ENCODE measurements at regions not wholly inside any gene's neighbourhood (a gene's known extent, or its start where the extent isn't known, plus 50 kb on each side); places are given as distances from the start of the nearest gene placed in this dataset.

DNA sequence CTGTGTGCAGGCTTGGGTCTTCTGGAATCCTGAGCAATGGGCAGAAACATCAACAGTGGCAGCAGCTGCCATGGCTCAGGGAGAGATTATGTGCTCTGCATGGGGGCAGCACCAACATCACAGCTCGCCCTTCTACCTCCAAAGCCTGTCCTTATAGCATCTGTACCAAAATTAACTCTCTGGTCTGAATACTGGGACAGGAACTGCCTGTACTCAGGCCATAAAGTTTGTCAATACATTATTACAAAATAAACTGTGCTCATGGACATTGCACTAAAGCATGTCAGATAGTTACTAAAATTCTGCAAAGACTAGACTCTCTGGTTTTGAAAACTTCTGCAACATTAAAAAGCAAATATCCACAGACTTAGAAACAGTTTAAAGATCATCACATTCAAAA lies 91.6 kb downstream of the ZC3H11B start:
- Histone ChIP-seq H3K4me1 (ENCODE audit: insufficient read depth, low read length, poor library complexity, severe bottlenecking) (no peaks in the 10 kb centered on the region), H3K27ac (ENCODE audit: low read depth, low read length, poor library complexity, severe bottlenecking) (no peak overlapping the region), H3K4me3 (ENCODE audit: low read depth, low read length, poor library complexity, severe bottlenecking) (no peak overlapping the region), H3K9me3 (ENCODE audit: low read depth, low read length, poor library complexity, severe bottlenecking) (no peaks in the 10 kb centered on the region), H3K36me3 (ENCODE audit: insufficient read depth, low read length, poor library complexity, severe bottlenecking) (no peaks in the 10 kb centered on the region), H3K27me3 (replicated peaks; ENCODE audit: insufficient read depth, low read depth, low read length, poor library complexity) (peaks cover 17% of the 10 kb centered on the region)
- DNase-seq (ENCODE audit: low spot score): no peak
- intact Hi-C loops (cut with micrococcal nuclease; ENCODE audit: unreplicated experiment): no loop called here
- CTCF ChIA-PET: no interaction called here
- no TSS peak for BruUV-seq (replicated peaks)
- POLR2A ChIA-PET (ENCODE audit: low non-redundant PET): no interaction called here
- TF ChIP-seq, protein P1, sequence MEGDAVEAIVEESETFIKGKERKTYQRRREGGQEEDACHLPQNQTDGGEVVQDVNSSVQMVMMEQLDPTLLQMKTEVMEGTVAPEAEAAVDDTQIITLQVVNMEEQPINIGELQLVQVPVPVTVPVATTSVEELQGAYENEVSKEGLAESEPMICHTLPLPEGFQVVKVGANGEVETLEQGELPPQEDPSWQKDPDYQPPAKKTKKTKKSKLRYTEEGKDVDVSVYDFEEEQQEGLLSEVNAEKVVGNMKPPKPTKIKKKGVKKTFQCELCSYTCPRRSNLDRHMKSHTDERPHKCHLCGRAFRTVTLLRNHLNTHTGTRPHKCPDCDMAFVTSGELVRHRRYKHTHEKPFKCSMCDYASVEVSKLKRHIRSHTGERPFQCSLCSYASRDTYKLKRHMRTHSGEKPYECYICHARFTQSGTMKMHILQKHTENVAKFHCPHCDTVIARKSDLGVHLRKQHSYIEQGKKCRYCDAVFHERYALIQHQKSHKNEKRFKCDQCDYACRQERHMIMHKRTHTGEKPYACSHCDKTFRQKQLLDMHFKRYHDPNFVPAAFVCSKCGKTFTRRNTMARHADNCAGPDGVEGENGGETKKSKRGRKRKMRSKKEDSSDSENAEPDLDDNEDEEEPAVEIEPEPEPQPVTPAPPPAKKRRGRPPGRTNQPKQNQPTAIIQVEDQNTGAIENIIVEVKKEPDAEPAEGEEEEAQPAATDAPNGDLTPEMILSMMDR (conservative IDR thresholded peaks at IDR 0.05; ENCODE audit: low read depth, low read length): no peak
- TF ChIP-seq EZH2 (IDR thresholded peaks at IDR 0.05; ENCODE audit: borderline replicate concordance, low read depth, low read length, poor library complexity, severe bottlenecking): no peak

DNA sequence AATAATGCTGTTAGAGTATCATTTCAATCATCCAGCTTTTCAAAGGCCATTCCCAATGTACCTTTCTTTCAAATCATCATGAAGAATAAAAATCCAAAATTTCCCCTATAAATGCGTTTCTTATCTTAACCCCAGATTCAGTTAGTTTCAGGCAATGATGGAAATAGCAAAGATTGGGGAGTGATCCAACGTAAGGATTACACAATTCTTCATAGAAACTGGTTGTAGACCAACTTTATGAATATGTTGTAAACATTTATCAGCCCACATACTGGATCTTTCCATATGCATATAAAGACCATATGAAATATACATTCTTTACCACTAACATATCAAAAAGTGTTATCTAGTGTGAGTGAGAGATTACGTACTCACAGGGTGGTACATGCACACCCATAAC lies 92.7 kb downstream of the ZC3H11B start:
- H3K36me3 ChIP-seq (ENCODE audit: insufficient read depth, low read length, poor library complexity, severe bottlenecking): no peaks in the 10 kb centered on the region
- no peak for DNase-seq (ENCODE audit: low spot score)
- ChIA-PET CTCF (no interaction called here), POLR2A (ENCODE audit: low non-redundant PET) (no interaction called here)
- no peak overlapping the region for H3K4me3 ChIP-seq (ENCODE audit: low read depth, low read length, poor library complexity, severe bottlenecking)
- TF ChIP-seq, protein P1 (conservative IDR thresholded peaks at IDR 0.05; ENCODE audit: low read depth, low read length): no peak
- no peak for TF ChIP-seq EZH2 (IDR thresholded peaks at IDR 0.05; ENCODE audit: borderline replicate concordance, low read depth, low read length, poor library complexity, severe bottlenecking)
- intact Hi-C loops (cut with micrococcal nuclease; ENCODE audit: unreplicated experiment): no loop called here
- BruUV-seq (replicated peaks): no TSS peak
- no peaks in the 10 kb centered on the region for H3K9me3 ChIP-seq (ENCODE audit: low read depth, low read length, poor library complexity, severe bottlenecking)
- no peak overlapping the region for H3K27ac ChIP-seq (ENCODE audit: low read depth, low read length, poor library complexity, severe bottlenecking)
- peaks cover 14% of the 10 kb centered on the region for H3K27me3 ChIP-seq (replicated peaks; ENCODE audit: insufficient read depth, low read depth, low read length, poor library complexity)
- H3K4me1 ChIP-seq (ENCODE audit: insufficient read depth, low read length, poor library complexity, severe bottlenecking): no peaks in the 10 kb centered on the region

DNA sequence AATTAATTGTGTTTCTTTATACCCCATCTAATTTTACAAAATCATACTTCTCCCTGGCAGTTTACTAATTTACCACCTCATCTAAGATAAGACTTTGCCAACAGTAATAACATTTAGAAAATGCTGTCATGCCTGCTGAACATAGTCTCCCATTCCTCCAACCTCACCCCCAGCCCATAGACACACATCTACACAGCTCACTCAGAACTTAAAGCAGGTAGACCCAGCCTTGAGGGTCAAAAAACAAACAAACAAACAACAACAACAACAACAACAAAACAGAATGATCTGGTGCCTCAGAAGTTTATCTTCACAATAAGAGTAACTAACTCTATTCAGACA lies 94.0 kb downstream of the ZC3H11B start:
- ChIA-PET POLR2A (ENCODE audit: low non-redundant PET) (no interaction called here), CTCF (no interaction called here)
- Histone ChIP-seq H3K36me3 (ENCODE audit: insufficient read depth, low read length, poor library complexity, severe bottlenecking) (no peaks in the 10 kb centered on the region), H3K27me3 (replicated peaks; ENCODE audit: insufficient read depth, low read depth, low read length, poor library complexity) (peaks cover 5% of the 10 kb centered on the region), H3K27ac (ENCODE audit: low read depth, low read length, poor library complexity, severe bottlenecking) (no peak overlapping the region), H3K4me1 (ENCODE audit: insufficient read depth, low read length, poor library complexity, severe bottlenecking) (no peaks in the 10 kb centered on the region), H3K9me3 (ENCODE audit: low read depth, low read length, poor library complexity, severe bottlenecking) (no peaks in the 10 kb centered on the region), H3K4me3 (ENCODE audit: low read depth, low read length, poor library complexity, severe bottlenecking) (no peak overlapping the region)
- intact Hi-C loops (cut with micrococcal nuclease; ENCODE audit: unreplicated experiment): no loop called here
- no peak for DNase-seq (ENCODE audit: low spot score)
- TF ChIP-seq, protein P1 (conservative IDR thresholded peaks at IDR 0.05; ENCODE audit: low read depth, low read length): no peak
- TF ChIP-seq EZH2 (IDR thresholded peaks at IDR 0.05; ENCODE audit: borderline replicate concordance, low read depth, low read length, poor library complexity, severe bottlenecking): no peak
- BruUV-seq (replicated peaks): no TSS peak
